ENCODE measurements at regions not wholly inside any gene's neighbourhood (a gene's known extent, or its start where the extent isn't known, plus 50 kb on each side); places are given as distances from the start of the nearest gene placed in this dataset.

DNA sequence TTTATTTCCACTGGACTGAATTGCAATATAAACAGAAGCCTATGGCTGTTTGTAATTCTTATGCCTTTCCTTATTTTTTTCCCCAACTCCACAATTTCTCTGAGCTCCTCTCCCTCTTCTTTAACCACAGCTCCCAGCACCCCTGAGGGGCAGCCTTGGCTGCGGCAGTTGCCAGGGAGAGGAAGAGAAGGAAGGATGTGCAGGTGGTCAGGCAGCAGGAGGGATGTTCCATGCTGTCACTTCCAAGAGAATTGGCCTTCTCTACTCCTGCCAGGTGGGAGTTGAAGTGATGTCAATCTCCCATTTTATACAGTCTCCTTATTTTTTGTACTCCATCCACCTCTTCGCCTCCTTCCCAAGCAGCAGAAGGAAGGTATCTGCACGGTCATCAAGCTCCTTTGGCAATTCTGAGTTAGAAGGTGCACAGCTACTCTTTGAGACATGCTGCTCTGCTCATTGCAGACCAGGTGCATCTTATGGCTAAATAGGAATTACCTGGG lies 343.3 kb upstream of the RPS6KA3 start:
- TF ChIP-seq EP300 (IDR thresholded peaks at IDR 0.05), result no peak
- TF ChIP-seq POLR2A (IDR thresholded peaks at IDR 0.05), result no peak
- TF ChIP-seq CTCF (IDR thresholded peaks at IDR 0.05), result no peak
- TF ChIP-seq POLR2AphosphoS5 (IDR thresholded peaks at IDR 0.05), result no peak

All from sigmoid colon (tissue), 4 donors.